Ovary (tissue), 7 donors: ENCODE measurements at regions not wholly inside any gene's neighbourhood (a gene's known extent, or its start where the extent isn't known, plus 50 kb on each side); places are given as distances from the start of the nearest gene placed in this dataset.

Source experiments
- DNase-seq, 5 donors: peaks; one replicate each; pipeline ENCODE4 v3.0.0-alpha.2; 2019 to 2020
- H3K27ac ChIP-seq, 2 donors: fragments of 200-600 bp; one replicate each; pipeline versions ENCODE4 v1.5.1 to v1.8.0; 2019 to 2022
- H3K27me3 ChIP-seq: fragments of 200-600 bp; one replicate; pipeline ENCODE4 v1.8.0; 2022
- H3K36me3 ChIP-seq: fragments of 200-600 bp; sonication (generic); one replicate; pipeline ENCODE4 v1.5.1; 2019
- H3K4me1 ChIP-seq: one replicate; pipeline ENCODE4 v1.8.1; 2013; ENCODE audit warnings: mild to moderate bottlenecking, moderate library complexity; ENCODE audit not compliant: insufficient read depth
- H3K4me3 ChIP-seq: fragments of 200-600 bp; sonication (generic); one replicate; pipeline ENCODE4 v1.5.1; 2017
- H3K9me3 ChIP-seq, 2 donors: fragments of 200-600 bp in 1 of 2; sonication (generic) in 1 of 2; one replicate each; pipeline versions ENCODE4 v1.5.1 to v1.8.1; 2013 to 2019; ENCODE audit warnings: mild to moderate bottlenecking in 1 of 2, moderate library complexity in 1 of 2
- CTCF ChIP-seq, 3 donors: fragments of 450-650 bp in 2 of 3; fragments of 200-600 bp in 1 of 3; IDR thresholded peaks; one replicate each; pipeline versions ENCODE4 v1.5.1 to v1.8.0; 2016 to 2022; ENCODE audit warnings: antibody characterized with exemption in 3 of 3, mild to moderate bottlenecking in 1 of 3
- EP300 ChIP-seq: sonication (generic); formaldehyde crosslinking; IDR thresholded peaks from one replicate; pipeline ENCODE4 v1.6.1; 2017; ENCODE audit warnings: antibody characterized with exemption
- POLR2A ChIP-seq: fragments of 450-650 bp; IDR thresholded peaks from one replicate; pipeline ENCODE4 v1.6.1; 2017; ENCODE audit warnings: antibody characterized with exemption, mild to moderate bottlenecking, moderate library complexity
- WGBS, 3 donors: extraction: QIAGEN DNeasy Blood & Tissue Kit in 1 of 3; methylation state at CpG; one replicate each; pipeline versions ENCODE4 v1.1.5 to v1.1.7; 2013 to 2017; 5-methylcytosine and 5-hydroxymethylcytosine counted together
- intact Hi-C, 4 donors: fragments of 100-400 bp; cut with DNase I; formaldehyde crosslinking; loops; one replicate each; pipeline versions ENCODE4 v1.11.0 to v1.15.1; 2022 to 2023
- donor health status: DM: no; HTN: no; CAD: no; lungs with moderate emphysema.
- donor health status: DM: no; HTN: no; CAD: no.
- donor health status: Bipolar disorder and iron deficiency.
- donor health status: DM: no; HTN: no; CAD: no.
- donor health status: DM: yes; HTN: yes; CAD: no.

GRCh38 chr20:23283096-23283850 is 67.3 kb upstream of the NXT1 start:
- WGBS, 3 donors, result 84 to 89% (median 87%) methylated on average over 12 of the region's 12 CpGs
- Histone ChIP-seq H3K27ac (no peak overlapping the region), H3K36me3 (no peaks in the 10 kb centered on the region), H3K27me3 (no peaks in the 10 kb centered on the region), H3K9me3 (no peaks in the 10 kb centered on the region), H3K4me3 (no peak overlapping the region), H3K4me1 (no peaks in the 10 kb centered on the region)
- intact Hi-C loops, result no loop called here
- DNase-seq, result no peak
- TF ChIP-seq EP300 (no peak), CTCF (IDR thresholded peaks at IDR 0.05) (no peak), POLR2A (no peak)

GRCh38 chr20:23282546-23282945 is 68.0 kb upstream of the NXT1 start:
- no peak for DNase-seq
- TF ChIP-seq POLR2A (no peak), CTCF (IDR thresholded peaks at IDR 0.05) (no peak), EP300 (no peak)
- WGBS, 3 donors, result 69 to 78% (median 77%) methylated on average over 3 of the region's 3 CpGs
- Histone ChIP-seq H3K36me3 (no peaks in the 10 kb centered on the region), H3K9me3 (no peaks in the 10 kb centered on the region), H3K4me1 (no peaks in the 10 kb centered on the region), H3K27me3 (no peaks in the 10 kb centered on the region), H3K27ac (no peak overlapping the region), H3K4me3 (no peak overlapping the region)
- intact Hi-C loops, result no loop called here

- Histone ChIP-seq H3K4me3 (no peak overlapping the region), H3K27me3 (no peaks in the 10 kb centered on the region), H3K9me3 (no peaks in the 10 kb centered on the region), H3K4me1 (no peaks in the 10 kb centered on the region), H3K27ac (no peak overlapping the region), H3K36me3 (no peaks in the 10 kb centered on the region)
- TF ChIP-seq CTCF (IDR thresholded peaks at IDR 0.05) (no peak), POLR2A (no peak), EP300 (no peak)
- 16 to 33% (median 25%) methylated on average over 1 of the region's 1 CpG for WGBS, 3 donors
- no peak for DNase-seq
- intact Hi-C loops, result no loop called here
Observed at GRCh38 chr20:23282111-23282510, 68.5 kb upstream of the NXT1 start.

- 87 to 92% (median 88%) methylated on average over 7 of the region's 7 CpGs for WGBS, 3 donors
Observed at GRCh38 chr20:23279836-23280235, 70.8 kb upstream of the NXT1 start.

More at GRCh38 chr20:23279836-23280235, 70.8 kb upstream of the NXT1 start:
- TF ChIP-seq POLR2A (no peak), CTCF (IDR thresholded peaks at IDR 0.05) (no peak), EP300 (no peak)
- Histone ChIP-seq H3K4me3 (no peak overlapping the region), H3K27ac (no peak overlapping the region), H3K27me3 (no peaks in the 10 kb centered on the region), H3K4me1 (no peaks in the 10 kb centered on the region), H3K9me3 (no peaks in the 10 kb centered on the region), H3K36me3 (no peaks in the 10 kb centered on the region)
- intact Hi-C loops, result no loop called here
- DNase-seq, result no peak
